ENCODE measurements at regions not wholly inside any gene's neighbourhood (a gene's known extent, or its start where the extent isn't known, plus 50 kb on each side); places are given as distances from the start of the nearest gene placed in this dataset.

DNA sequence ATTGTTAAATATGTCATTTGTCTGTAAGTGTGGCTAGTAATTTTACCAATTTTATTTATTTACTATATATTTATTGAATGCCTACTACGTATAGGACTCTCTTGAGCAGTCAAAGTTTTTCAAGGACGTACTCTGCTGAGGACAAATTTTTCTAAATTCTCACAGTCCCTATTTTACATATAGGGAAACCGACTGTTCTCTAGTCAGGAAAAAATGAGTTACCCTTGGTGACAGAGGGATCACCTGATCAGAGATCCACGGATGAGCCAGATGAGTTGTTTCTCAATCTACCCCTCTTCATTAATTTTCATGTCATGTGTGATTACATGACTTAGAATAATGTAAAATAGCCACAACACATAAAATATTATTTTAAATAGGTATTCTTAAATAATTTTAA, 96.2 kb upstream of the SLC38A2 start:
- WGBS (ENCODE audit: insufficient coverage): no CpG with 5 or more reads among the region's 4 CpGs
- peaks cover 45% of the 10 kb centered on the region for H3K4me1 Mint-ChIP-seq

DNA sequence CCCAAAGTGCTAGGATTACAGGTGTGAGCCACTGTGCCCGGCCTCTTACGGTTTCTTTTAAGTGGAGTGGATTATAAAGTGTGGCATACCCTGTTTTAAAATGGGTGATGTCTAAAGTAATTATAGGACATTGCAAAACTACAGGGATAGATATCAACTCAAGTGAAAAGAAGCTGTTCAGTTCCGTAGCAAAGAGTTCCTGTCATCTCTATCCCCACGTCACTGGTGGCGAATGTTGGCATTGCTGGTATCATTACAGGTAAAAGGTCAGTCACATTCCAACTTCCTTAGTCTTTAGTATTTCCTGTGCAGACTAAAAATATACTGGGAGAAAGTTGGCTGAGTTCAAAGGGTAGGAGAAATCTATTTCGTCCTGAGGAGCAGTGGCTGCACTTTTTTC, 95.6 kb upstream of the SLC38A2 start:
- H3K36me3 Mint-ChIP-seq: no peaks in the 10 kb centered on the region
- intact Hi-C loops (cut with micrococcal nuclease): no loop called here
- no peaks in the 10 kb centered on the region for H3K9me3 Mint-ChIP-seq
- Histone ChIP-seq H4K20me1 (ENCODE audit: insufficient read depth, low read length) (no peaks in the 10 kb centered on the region), H3K36me3 (replicated peaks in 1 of 2; ENCODE audit: control insufficient read depth in 1 of 2, insufficient read depth in 2 of 2, low read length in 2 of 2) (no peaks in the 10 kb centered on the region), H3K79me2 (ENCODE audit: insufficient read depth, low read length) (peaks cover 21% of the 10 kb centered on the region), H3K27ac (ENCODE audit: low read depth in 1 of 2, low read length in 2 of 2) (no peak overlapping the region), H3K9me3 (replicated peaks in 1 of 2; ENCODE audit: control insufficient read depth in 1 of 2, insufficient read depth in 1 of 2, low read length in 2 of 2) (no peaks in the 10 kb centered on the region), H3K4me3 (replicated peaks in 1 of 3; ENCODE audit: low read depth in 2 of 3, low read length in 3 of 3) (no peak overlapping the region), H3K4me2 (replicated peaks; ENCODE audit: extremely low read depth, low read length, poor library complexity, severe bottlenecking) (no peak overlapping the region), H3K4me1 (ENCODE audit: control insufficient read depth in 1 of 2, insufficient read depth in 2 of 2, low read length in 2 of 2) (peaks cover 14 to 16% of the 10 kb centered on the region in 2 donors), H3K9ac (ENCODE audit: insufficient read depth, low read length, poor library complexity, severe bottlenecking) (no peak overlapping the region), H2AFZ (ENCODE audit: insufficient read depth, low read depth, low read length, poor library complexity, severe bottlenecking) (no peak overlapping the region), H3K27me3 (ENCODE audit: control insufficient read depth in 2 of 2, insufficient read depth in 2 of 2, low read length in 2 of 2) (no peaks in the 10 kb centered on the region)
- no peak for DNase-seq
- H3K27me3 Mint-ChIP-seq (ENCODE audit: low read depth in 3 of 3): no peaks in the 10 kb centered on the region
- TF ChIP-seq, protein P1, sequence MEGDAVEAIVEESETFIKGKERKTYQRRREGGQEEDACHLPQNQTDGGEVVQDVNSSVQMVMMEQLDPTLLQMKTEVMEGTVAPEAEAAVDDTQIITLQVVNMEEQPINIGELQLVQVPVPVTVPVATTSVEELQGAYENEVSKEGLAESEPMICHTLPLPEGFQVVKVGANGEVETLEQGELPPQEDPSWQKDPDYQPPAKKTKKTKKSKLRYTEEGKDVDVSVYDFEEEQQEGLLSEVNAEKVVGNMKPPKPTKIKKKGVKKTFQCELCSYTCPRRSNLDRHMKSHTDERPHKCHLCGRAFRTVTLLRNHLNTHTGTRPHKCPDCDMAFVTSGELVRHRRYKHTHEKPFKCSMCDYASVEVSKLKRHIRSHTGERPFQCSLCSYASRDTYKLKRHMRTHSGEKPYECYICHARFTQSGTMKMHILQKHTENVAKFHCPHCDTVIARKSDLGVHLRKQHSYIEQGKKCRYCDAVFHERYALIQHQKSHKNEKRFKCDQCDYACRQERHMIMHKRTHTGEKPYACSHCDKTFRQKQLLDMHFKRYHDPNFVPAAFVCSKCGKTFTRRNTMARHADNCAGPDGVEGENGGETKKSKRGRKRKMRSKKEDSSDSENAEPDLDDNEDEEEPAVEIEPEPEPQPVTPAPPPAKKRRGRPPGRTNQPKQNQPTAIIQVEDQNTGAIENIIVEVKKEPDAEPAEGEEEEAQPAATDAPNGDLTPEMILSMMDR (IDR thresholded peaks at IDR 0.05): no peak
- 100% methylated on average over 1 of the region's 6 CpGs for WGBS (ENCODE audit: insufficient coverage)
- H3K4me1 Mint-ChIP-seq: peaks cover 40% of the 10 kb centered on the region
- H3K27ac Mint-ChIP-seq: no peak overlapping the region
- H3K4me3 Mint-ChIP-seq: no peak overlapping the region

More for the DNA sequence above, 96.2 kb upstream of the SLC38A2 start:
- no peaks in the 10 kb centered on the region for H3K27me3 ChIP-seq (ENCODE audit: control insufficient read depth in 2 of 2, insufficient read depth in 2 of 2, low read length in 2 of 2)
- TF ChIP-seq, protein P1 (IDR thresholded peaks at IDR 0.05): no peak
- no peak overlapping the region for H3K4me2 ChIP-seq (replicated peaks; ENCODE audit: extremely low read depth, low read length, poor library complexity, severe bottlenecking)
- H3K27ac Mint-ChIP-seq: no peak overlapping the region
- no peaks in the 10 kb centered on the region for H3K36me3 Mint-ChIP-seq
- no peaks in the 10 kb centered on the region for H3K36me3 ChIP-seq (replicated peaks in 1 of 2; ENCODE audit: control insufficient read depth in 1 of 2, insufficient read depth in 2 of 2, low read length in 2 of 2)
- no peak overlapping the region for H3K4me3 Mint-ChIP-seq
- H4K20me1 ChIP-seq (ENCODE audit: insufficient read depth, low read length): no peaks in the 10 kb centered on the region
- H3K79me2 ChIP-seq (ENCODE audit: insufficient read depth, low read length): peaks cover 21% of the 10 kb centered on the region
- no peaks in the 10 kb centered on the region for H3K27me3 Mint-ChIP-seq (ENCODE audit: low read depth in 3 of 3)
- H3K4me3 ChIP-seq (replicated peaks in 1 of 3; ENCODE audit: low read depth in 2 of 3, low read length in 3 of 3): no peak overlapping the region
- no peak overlapping the region for H3K9ac ChIP-seq (ENCODE audit: insufficient read depth, low read length, poor library complexity, severe bottlenecking)
- no peak for DNase-seq
- no peak overlapping the region for H3K27ac ChIP-seq (ENCODE audit: low read depth in 1 of 2, low read length in 2 of 2)
- H3K4me1 ChIP-seq (ENCODE audit: control insufficient read depth in 1 of 2, insufficient read depth in 2 of 2, low read length in 2 of 2): peaks cover 20 to 22% of the 10 kb centered on the region in 2 donors
- no peaks in the 10 kb centered on the region for H3K9me3 Mint-ChIP-seq
- intact Hi-C loops (cut with micrococcal nuclease): no loop called here
- H3K9me3 ChIP-seq (replicated peaks in 1 of 2; ENCODE audit: control insufficient read depth in 1 of 2, insufficient read depth in 1 of 2, low read length in 2 of 2): no peaks in the 10 kb centered on the region
- no peak overlapping the region for H2AFZ ChIP-seq (ENCODE audit: insufficient read depth, low read depth, low read length, poor library complexity, severe bottlenecking)

All from CD14-positive monocyte (primary cell).